HG02870 (cell line): ENCODE measurements at regions not wholly inside any gene's neighbourhood (a gene's known extent, or its start where the extent isn't known, plus 50 kb on each side); places are given as distances from the start of the nearest gene placed in this dataset.

Experiments
- ATAC-seq: cut with Tn5 transposase; IDR thresholded peaks from one replicate; pipeline ENCODE4 v1.9.1; 2021; ENCODE audit warnings: mild to moderate bottlenecking, moderate library complexity; ENCODE audit not compliant: unreplicated experiment

DNA sequence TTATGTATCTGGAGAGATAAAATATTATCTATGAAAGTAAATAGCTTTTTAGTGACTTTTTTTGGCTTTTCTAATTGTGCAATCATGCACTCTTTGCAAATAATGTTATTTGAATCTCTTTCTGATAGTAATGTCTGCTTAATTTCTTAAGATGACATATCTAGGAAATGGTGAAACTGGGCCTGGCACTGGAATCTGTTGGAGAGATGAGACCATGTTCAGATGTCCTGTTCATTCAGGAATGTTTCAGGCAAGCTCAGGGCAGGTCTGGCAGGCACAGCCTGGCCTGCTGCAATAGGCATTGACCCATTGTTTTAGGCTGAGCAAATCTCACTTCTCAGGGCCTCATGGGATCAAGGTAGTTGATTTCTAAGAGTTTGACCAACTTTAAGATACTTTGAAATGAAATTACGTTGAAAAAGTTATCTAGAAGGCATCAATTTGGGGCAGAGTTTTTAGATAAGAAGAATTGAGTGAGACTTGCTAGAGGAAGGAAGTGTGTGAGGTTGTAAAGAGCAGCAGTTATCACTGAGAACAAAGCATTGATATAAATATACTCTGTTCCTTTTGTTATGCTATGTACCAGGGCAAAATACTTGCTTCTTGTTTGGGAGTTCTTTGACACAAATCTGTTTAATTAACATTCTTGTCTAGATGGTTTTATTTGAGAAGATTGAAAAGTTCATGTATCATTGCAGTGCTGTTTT is 133.0 kb upstream of the LEF1 start:
- no peak for ATAC-seq

DNA sequence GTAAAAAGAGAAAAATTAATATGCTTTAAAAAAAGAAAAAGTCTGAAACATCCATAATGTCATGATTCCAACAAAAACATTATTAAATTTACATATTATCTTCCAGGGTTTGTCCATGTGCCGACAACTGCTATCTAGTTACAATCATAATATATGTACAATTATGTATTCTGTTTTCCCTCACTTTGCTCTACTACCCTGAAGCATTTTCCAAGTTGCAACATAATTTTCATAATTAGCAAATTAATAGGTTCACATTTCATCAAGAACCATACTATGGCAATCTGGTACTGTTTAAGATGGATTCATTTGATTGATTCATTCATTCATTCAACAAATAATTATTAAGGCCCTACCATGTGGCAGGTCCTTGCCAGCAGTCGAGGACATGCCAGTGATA is 128.9 kb upstream of the LEF1 start:
- no peak for ATAC-seq

DNA sequence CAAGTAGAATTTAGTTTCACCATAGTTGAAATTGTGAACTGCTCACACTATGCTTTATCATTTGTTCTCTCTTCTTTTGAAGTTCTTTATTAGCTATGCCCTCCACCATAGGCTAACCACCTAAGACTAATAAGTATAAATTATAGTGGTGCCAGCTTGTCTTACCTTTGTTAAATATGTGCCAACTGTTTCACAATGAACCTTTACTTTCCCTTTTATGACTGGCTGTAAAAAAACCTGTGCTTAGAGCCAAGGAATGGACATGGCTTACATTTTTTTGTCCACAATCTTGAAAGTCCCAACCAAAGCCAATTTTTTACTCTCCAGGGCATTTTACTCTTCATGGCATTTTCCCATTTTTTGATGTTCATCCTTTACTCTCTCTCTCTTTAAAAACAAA is 123.5 kb upstream of the LEF1 start:
- ATAC-seq: no peak

DNA sequence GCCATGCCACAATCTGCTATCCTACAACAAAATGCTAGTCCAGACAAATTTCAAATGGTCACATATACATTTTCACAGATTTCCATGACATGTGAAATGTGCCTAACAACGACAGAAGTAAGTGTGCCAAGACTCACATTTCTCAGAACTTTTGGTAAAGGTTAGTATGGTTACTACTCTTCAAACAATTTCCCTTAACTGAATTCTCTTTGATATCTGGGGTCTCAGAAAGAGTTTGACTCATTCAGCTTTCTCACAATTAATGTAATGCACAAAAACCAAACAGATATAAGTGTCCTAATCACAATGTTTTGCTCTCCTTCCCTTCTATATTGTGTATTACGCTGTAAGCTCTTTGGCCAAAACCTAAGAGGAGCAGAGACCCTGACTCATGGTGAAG is 122.4 kb upstream of the LEF1 start:
- ATAC-seq: no peak

DNA sequence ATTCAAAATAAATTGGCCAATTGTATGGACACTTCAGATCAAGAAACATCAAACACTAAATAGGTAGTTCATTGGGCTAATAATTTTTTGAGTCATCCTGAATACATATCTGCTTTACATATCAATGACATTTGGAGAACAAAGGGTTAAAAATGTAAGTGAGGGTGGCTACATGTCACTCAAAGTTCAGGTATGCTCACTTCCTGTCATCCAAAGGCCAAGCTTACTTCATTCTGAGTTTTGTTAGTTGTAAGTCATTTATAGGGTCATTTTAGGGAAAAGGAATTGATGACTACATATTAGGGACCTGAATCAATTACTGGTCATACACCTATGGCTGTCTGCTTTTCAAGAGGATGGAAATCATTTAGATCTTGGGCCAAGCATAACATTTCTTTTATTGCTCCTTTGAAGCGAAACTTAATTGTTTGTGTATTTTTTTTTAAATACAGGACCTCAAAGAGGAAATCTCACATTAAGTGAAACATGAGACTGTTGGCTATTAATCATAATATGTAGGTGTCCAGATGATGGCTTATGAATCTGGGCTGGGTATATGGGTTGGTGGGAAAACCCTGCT is 119.2 kb upstream of the LEF1 start:
- ATAC-seq: no peak

DNA sequence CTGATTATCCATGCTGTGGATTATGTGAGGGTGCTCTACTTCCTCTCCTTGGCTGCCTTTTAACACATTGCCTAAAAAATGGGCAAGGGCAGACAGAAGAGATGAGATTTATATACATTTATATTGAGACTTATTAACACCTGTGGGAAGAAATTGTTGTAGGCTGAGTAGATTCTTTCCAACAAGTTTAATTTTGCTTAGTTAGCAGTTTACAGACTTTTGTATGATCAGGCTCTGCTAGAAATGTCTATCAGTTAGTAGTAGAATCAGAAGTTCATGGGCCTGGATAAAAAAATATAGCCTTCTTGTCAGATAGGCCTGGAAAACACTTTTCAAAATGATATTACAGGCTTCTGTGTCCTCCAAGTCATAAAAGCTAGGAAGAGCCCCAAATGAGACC is 111.3 kb upstream of the LEF1 start:
- ATAC-seq: no peak

DNA sequence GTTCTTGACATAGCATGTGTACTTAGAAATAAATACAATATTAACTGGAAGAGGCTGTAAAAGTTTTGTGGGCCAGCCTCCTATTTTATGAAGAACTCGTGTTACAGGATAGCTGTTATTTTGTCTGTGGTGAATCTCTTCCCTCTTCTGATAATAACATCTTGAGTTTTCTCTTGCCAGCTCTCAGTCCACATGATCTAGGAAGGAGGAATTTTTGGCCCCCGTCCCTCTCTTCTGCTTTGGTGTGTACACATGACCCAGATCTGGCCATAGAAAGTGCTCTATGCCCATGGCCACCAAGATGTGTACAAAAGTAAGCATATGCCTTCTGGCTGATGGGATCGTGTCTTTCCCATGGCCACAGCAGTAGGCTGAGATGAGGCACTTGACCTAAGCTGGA is 108.0 kb upstream of the LEF1 start:
- ATAC-seq: no peak

DNA sequence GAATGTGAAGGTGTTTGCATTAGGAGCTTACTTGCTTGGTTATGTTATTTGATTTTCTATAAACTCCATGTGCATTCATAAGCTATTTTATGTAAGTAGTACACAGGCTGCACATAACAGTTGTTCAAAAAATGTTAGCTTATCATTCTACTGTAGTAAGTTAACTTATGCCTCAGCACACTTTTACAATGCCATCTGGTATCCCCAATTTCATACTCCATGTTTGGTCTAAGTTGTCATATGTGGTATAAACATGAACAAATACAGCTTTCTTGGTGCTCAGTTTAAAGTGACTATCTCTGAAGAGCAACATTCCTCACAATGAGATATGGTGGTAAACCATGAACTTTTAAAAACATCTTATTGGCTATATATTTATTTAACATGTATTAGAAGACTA is 104.3 kb upstream of the LEF1 start:
- ATAC-seq: no peak

DNA sequence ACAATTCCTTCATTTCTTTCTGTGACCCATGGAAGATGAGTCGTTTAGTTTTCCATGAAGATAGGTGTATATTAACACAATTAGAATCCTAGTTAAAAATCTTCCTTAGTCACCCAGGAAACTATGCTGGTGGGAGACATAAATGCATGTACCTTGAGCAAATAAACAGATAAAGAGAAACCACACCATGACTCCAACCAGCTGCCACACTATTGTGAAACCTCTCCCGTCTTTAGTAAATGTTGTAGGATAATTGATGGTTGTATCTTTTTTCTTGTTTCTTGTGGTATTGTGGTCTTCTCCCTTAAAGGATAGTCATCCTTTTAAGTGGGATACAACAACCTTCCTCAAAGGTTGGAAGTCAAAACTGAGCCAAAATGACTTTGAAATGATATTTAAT is 103.8 kb upstream of the LEF1 start:
- no peak for ATAC-seq

DNA sequence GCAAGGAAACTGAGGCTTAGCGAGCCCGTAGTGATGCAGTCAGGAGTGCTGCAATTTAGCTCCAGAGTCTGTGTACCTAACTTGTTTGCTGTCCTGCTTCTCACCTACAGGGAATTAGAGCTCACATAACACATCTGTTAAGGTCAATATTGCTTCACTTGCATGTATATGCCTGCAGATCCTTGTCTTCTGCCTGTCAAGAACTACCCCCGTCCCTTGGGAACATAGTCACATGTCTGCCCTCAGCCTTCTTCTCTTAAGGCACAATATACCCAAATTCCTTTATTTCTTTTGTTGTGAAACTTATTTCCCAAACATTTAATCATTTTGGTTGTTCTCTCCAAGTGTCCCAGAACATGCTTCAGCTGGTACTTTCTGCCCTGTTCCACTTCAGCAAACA is 103.3 kb upstream of the LEF1 start:
- ATAC-seq: no peak

DNA sequence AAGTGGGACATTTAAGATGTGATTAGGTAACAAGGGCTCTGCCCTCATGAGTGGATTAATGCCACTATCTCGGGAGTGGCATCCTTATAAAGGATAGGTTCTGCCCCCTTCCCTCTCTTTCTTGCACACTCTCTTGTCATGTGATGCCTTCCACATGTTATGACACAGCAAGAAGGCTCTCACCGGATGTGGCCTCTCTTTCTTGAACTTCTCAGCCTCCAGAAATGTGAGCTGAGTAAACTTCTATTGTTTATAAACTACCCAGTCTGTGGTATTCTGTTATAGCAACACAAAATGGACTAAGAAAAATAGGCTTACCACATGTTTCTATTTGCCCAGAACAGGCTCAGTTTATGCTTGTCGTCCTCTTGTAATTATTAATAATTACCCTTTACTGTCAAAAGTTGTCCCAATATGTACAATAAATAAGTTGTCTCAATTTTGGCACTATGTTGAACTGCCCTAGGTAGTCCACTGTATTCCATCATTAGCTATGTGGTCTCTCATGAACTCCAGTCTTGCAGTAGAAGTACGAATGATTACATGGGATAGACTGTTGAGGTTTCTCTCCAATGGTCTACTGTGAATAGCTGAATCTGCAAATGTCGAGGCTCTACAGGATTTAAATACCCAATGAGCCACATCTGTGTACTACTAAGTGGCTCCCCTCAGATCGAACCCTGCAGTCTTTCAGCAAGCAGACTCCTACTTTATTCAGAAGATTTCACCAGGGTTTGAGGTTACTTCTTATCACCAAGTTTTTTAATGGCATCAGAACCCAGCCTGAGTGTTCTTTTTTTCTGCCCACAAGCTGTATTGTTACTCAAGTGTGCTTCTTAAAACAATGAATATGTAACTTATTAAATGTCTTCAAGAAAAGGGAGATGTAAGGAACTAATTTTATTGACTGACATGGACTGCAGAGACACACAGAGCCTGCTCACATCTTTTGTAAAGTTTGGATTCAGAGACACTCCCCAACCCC is 102.0 kb upstream of the LEF1 start:
- ATAC-seq: no peak

DNA sequence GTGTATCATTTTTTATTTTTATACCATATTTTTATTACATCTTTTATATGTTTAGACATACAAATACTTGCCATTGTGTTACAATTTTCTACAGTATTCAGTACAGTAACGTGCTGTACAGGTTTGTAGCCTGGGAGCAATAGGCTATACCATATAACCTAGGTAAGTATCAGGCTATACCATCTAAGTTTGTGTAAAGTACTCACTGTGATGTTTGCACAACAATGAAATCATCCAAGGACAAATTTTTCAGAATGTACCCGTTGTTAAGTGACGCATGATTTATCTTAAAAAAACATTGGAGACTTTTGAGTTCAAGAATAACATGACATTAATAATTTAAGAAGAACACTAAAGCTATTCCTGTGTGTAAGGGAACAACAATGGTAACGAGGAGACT is 96.0 kb upstream of the LEF1 start:
- ATAC-seq: no peak

DNA sequence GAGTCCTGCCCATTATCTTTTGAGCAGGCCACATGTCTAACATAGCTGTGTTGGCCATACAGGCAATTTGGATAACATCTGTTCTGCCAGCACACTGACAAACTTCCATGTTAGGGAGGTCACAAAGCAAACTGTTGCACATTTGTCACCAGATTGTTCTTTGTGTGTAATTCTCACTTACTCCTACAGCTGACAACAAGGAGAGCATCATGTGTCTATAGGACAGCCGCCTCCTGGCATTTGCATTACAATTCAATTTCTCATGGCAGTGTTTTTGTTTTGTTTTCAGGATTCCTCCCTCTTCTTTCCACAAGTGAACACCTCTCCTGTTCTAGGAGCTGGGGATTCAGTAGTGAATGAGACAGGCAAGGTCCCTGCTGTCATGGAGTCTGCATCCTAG is 94.3 kb upstream of the LEF1 start:
- no peak for ATAC-seq

DNA sequence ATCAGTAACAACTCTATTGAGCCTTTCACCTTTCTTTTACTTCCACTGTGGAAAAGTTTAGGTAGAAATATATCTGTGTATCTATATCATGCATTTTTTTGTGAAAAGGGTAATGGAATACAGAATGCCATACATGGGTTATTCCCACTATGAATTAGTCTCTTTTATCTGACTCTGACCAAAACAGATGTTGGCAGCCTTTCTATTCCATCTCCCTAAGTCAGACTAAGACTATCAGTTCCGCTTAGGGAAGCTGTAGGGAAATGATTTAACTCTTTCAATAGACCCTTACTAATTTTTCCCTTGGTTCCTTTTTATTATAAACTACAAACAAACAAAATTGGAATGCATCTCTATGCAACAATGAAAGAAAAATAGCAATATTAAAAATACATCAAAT is 92.3 kb upstream of the LEF1 start:
- ATAC-seq: no peak

DNA sequence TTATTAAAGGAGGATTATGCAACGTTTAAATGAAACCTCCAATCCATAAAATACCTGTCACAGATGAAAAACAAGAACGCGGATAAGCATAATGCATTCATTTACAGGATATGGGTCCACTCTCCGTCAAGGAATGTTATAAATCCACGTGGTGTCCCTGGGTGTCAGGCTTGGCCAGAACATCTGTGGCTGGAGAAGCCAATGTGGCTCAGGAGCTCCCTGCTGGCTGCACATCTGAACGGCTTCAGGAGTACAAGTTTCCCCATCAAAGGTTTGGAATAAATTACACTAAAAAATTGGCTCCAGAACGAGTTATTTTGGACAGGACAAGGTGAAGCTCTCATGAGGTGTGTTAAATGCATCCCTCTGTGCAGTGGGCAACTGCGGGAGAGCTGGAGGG is 87.8 kb upstream of the LEF1 start:
- ATAC-seq: no peak

DNA sequence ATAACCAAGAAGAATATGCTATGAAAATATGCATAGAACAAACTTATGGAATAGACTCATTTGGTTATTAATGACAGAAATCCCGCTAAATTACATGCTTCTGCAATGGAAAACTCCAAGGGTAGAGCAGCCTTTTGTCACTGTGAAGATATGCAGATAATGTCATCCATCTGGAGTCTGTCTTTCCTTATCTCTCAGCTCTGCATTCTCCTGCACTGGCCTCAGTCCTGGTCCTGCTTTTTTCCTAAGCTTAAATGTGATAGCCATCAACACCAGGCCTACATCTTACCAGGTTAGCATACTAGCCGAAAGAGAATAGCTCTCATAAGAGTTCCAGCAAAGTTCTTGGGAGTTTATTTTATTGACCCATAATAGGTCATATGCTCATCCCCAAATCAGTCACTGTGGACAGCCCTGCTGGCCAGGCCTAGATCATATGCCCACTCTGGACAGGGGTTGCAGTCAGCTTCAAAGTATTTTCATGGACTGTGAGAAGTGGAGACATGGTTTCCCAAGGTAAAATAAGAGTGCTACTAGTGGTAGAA is 86.5 kb upstream of the LEF1 start:
- ATAC-seq: no peak

DNA sequence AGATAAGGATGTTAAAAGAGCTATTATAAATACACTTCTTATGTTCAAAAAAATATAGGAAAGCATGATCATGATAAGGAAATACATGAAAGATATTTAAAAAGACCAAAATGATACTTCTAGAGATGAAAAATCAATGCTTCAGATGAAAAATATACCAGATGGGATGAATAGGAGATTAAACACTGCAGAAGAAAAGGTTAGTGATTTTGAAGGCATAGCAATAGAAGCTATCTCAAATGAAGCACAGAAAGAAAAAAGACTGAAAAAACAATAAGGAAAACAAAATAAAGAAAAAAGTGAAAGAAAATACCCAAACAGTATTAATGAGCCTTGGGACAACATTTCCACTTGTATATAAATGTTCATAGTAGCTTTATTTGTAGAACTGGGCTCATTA is 80.7 kb upstream of the LEF1 start:
- no peak for ATAC-seq

DNA sequence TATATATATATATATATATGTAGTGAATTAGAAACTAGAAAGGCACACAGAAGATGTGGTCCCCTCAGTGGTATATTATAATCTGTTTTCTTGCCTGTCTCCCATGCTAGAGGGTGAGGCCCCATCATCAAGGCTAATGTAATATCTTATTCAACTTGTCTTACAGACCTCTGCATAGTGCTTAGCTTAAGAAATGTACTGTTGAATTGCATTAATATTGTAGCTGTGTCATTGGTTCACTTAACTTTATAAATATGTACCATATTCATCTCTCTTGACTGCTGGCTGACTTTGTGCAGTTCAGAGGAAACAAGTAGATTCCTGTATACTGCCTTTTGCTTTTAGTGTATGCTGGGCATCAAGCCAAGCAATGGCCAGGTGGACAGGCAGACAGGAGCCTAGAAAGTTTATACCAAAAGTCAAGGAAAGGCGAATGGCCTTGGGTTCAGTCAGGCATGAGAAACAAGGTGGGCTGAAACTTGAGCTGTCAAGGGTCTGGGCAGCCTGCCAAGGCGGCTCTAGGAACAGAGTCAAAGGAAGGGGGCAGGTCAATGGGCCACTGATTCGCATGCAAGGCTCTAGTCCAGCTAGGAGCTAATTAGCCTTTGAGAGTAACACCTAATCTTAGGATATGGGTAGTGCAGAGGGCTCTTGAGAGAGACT is 78.8 kb upstream of the LEF1 start:
- ATAC-seq: no peak

DNA sequence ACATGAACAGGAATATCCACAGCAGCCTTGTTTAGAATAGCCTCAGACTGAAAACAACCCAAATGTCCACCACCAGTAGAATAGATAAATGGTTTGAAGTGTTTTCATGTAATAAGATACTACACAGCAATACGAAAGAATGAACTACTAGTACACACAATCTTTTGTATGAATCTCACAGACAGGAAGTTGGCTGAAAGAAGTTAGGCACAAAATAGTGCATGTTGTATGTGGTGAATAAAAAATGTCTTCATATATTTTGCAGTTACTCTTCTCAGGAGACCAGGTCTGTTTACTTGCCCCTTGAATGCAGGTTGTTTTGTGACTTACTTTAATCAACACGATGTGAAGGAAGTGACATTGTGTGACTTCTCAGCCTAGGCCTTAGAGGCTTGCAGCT is 75.9 kb upstream of the LEF1 start:
- no peak for ATAC-seq

DNA sequence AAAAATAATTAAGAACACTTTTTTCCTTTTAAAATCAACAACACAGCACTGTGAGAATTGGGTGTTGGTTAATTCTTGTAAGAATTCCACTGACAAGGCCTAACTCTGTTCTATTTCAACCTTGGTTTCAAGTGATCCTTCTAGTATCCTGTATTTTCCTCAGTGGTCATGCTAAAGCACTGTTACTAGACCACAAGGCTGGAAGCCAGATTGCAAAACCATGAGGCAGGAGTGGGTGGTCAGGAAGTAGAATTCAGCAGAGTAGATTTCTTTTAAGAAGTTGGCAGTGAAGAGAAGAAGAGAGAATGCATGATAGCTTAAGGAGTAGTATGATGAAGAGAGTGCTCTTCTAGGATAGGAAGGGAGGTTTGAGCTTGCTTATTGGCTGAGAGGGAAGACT is 71.6 kb upstream of the LEF1 start:
- ATAC-seq: no peak

DNA sequence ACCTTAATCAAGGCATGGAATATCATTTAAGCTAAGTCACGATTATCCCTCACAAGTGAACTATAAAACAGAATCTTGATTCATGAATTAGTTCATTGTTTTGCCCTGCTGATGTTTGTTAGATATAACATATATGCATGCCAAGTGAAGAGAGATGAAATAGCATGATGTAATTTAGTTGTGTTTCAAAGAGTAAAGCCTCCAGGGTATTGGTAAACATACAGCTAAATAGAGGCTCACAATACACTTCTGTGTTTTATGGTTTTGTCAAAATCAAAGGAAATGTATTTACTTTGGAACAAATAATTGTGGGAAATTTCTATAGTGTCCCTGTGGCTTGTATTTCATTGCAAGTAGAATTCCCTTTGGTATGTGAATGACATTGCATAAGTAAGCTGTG is 69.0 kb upstream of the LEF1 start:
- no peak for ATAC-seq
